H1 (cell line): ENCODE measurements at regions not wholly inside any gene's neighbourhood (a gene's known extent, or its start where the extent isn't known, plus 50 kb on each side); places are given as distances from the start of the nearest gene placed in this dataset.

ENCODE experiments used
- CTCF ChIA-PET: fragments of 300-600 bp; sonication (Branson Sonifier 250); formaldehyde crosslinking; loops from one replicate; lab custom pipeline; 2021; ENCODE audit not compliant: partially characterized antibody; lab: Charles Lee
- POLR2A ChIA-PET: fragments of 300-600 bp; sonication (Branson Sonifier 250); formaldehyde crosslinking; loops from one replicate; lab custom pipeline; 2021; ENCODE audit warnings: inconsistent platforms; ENCODE audit not compliant: partially characterized antibody; lab: Charles Lee
- DNase-seq, 2 experiments: peaks; one replicate each; pipeline versions ENCODE4 v3.0.0 to v3.0.0-alpha.2; 2010 to 2022; ENCODE audit warnings: low spot score in 2 of 2, low read depth in 1 of 2, mixed read lengths in 1 of 2
- FAIRE-seq: peaks from 2 replicates; lab custom pipeline; 2011; peaks lifted over from hg19 to GRCh38; lab: Jason Lieb, UNC
- H2AFZ ChIP-seq: 2 replicates; pipeline ENCODE4 v1.8.1; 2012; ENCODE audit warnings: low read length, inconsistent platforms
- H2AK5ac ChIP-seq: 2 replicates; pipeline ENCODE4 v1.6.1; 2013; ENCODE audit warnings: low read depth, low read length
- H2BK120ac ChIP-seq: replicated peaks from 2 replicates; pipeline ENCODE3; 2013; ENCODE audit warnings: low read depth, low read length, inconsistent platforms
- H2BK12ac ChIP-seq: 2 replicates; pipeline ENCODE4 v1.6.1; 2013; ENCODE audit warnings: low read depth, low read length
- H2BK15ac ChIP-seq: 2 replicates; pipeline ENCODE4 v1.6.1; 2013; ENCODE audit warnings: low read length
- H2BK20ac ChIP-seq: 2 replicates; pipeline ENCODE4 v1.6.1; 2013; ENCODE audit warnings: low read length
- H2BK5ac ChIP-seq: 2 replicates; pipeline ENCODE4 v1.6.1; 2013; ENCODE audit warnings: low read depth, low read length
- H3K14ac ChIP-seq: 2 replicates; pipeline ENCODE4 v1.6.1; 2013; ENCODE audit warnings: inconsistent platforms; ENCODE audit not compliant: insufficient read length
- H3K18ac ChIP-seq: 2 replicates; pipeline ENCODE4 v1.6.1; 2013; ENCODE audit warnings: low read length; ENCODE audit errors: extremely low read depth
- H3K23ac ChIP-seq: 2 replicates; pipeline ENCODE4 v1.6.1; 2013; ENCODE audit warnings: inconsistent platforms; ENCODE audit not compliant: insufficient read length
- H3K23me2 ChIP-seq: 2 replicates; pipeline ENCODE4 v1.6.1; 2013; ENCODE audit warnings: low read depth, low read length
- H3K27ac ChIP-seq: 2 replicates; pipeline ENCODE4 v1.6.1; 2011; ENCODE audit warnings: low read depth, low read length, inconsistent platforms
- H3K27me3 ChIP-seq, 4 experiments: replicated peaks in 1 of 4; 1 replicate in 1 of 4; 2 replicates in 3 of 4; pipeline versions ENCODE4 v1.6.1 to v1.8.1; 2011 to 2013; ENCODE audit warnings: low read length in 3 of 4, mild to moderate bottlenecking in 3 of 4, inconsistent platforms in 2 of 4, mixed read lengths in 2 of 4, moderate library complexity in 1 of 4; ENCODE audit not compliant: control insufficient read depth in 3 of 4, insufficient read depth in 3 of 4; ENCODE audit errors: extremely low read depth in 1 of 4
- H3K36me3 ChIP-seq, 4 experiments: 2 replicates each; pipeline versions ENCODE4 v1.6.1 to v1.8.1; 2011 to 2013; ENCODE audit warnings: mild to moderate bottlenecking in 4 of 4, low read length in 3 of 4, moderate library complexity in 2 of 4, control low read depth in 1 of 4, inconsistent platforms in 1 of 4; ENCODE audit not compliant: insufficient read depth in 4 of 4, control insufficient read depth in 2 of 4
- H3K4ac ChIP-seq: replicated peaks from 2 replicates; pipeline ENCODE3; 2013; ENCODE audit warnings: low read length, low read depth, mixed read lengths, inconsistent platforms; ENCODE audit not compliant: insufficient read length
- H3K4me1 ChIP-seq, 4 experiments: replicated peaks in 1 of 4; 1 replicate in 1 of 4; 2 replicates in 3 of 4; pipeline versions ENCODE4 v1.6.1 to v1.8.1; 2011 to 2013; ENCODE audit warnings: low read length in 3 of 4, inconsistent platforms in 2 of 4, mixed read lengths in 1 of 4; ENCODE audit not compliant: insufficient read depth in 4 of 4, control insufficient read depth in 3 of 4
- H3K4me2 ChIP-seq, 2 experiments: 2 replicates each; pipeline versions ENCODE4 v1.6.1 to v1.8.1; 2011 to 2013; ENCODE audit warnings: low read depth in 2 of 2, low read length in 2 of 2, control low read depth in 1 of 2, inconsistent platforms in 1 of 2, mild to moderate bottlenecking in 1 of 2; ENCODE audit not compliant: insufficient read depth in 1 of 2
- H3K4me3 ChIP-seq, 4 experiments: fragments of 200-600, 300-600 bp in 1 of 4; sonication (generic), shearing (Covaris generic), sonication (Bioruptor Twin) in 1 of 4; 2 replicates each; pipeline versions ENCODE4 v1.5.1 to v1.8.1; 2011 to 2016; ENCODE audit warnings: low read length in 4 of 4, low read depth in 3 of 4, control low read depth in 2 of 4, inconsistent platforms in 2 of 4, mild to moderate bottlenecking in 2 of 4, mixed read lengths in 1 of 4, moderate library complexity in 1 of 4; ENCODE audit not compliant: insufficient read depth in 2 of 4; ENCODE audit errors: extremely low read depth in 1 of 4
- H3K56ac ChIP-seq: replicated peaks from 2 replicates; pipeline ENCODE3; 2013; ENCODE audit warnings: low read depth, mild to moderate bottlenecking, mixed read lengths, low read length, inconsistent platforms; ENCODE audit not compliant: insufficient read length
- H3K79me1 ChIP-seq: 2 replicates; pipeline ENCODE4 v1.6.1; 2013; ENCODE audit warnings: low read depth, low read length, control low read depth
- H3K79me2 ChIP-seq, 2 experiments: 2 replicates each; pipeline versions ENCODE4 v1.6.1 to v1.8.1; 2012 to 2013; ENCODE audit warnings: low read length in 2 of 2, mild to moderate bottlenecking in 2 of 2, inconsistent platforms in 1 of 2; ENCODE audit not compliant: insufficient read depth in 2 of 2, control insufficient read depth in 1 of 2
- H3K9ac ChIP-seq, 4 experiments: replicated peaks in 1 of 4; 1 replicate in 1 of 4; 2 replicates in 3 of 4; pipeline versions ENCODE4 v1.6.1 to v1.8.1; 2011 to 2013; ENCODE audit warnings: low read depth in 3 of 4, low read length in 3 of 4, control low read depth in 2 of 4, mild to moderate bottlenecking in 2 of 4, moderate library complexity in 2 of 4, inconsistent platforms in 1 of 4; ENCODE audit errors: extremely low read depth in 1 of 4
- H3K9me3 ChIP-seq, 2 experiments: 2 replicates each; pipeline versions ENCODE4 v1.6.1 to v1.8.1; 2012 to 2013; ENCODE audit warnings: mild to moderate bottlenecking in 2 of 2, moderate library complexity in 2 of 2, control low read depth in 1 of 2, inconsistent platforms in 1 of 2, low read depth in 1 of 2, low read length in 1 of 2, mixed read lengths in 1 of 2; ENCODE audit not compliant: insufficient read depth in 2 of 2
- H4K20me1 ChIP-seq, 2 experiments: replicated peaks in 1 of 2; 2 replicates each; pipeline versions ENCODE3 to v1.8.1; 2011 to 2013; ENCODE audit warnings: inconsistent platforms in 2 of 2, low read length in 2 of 2, mild to moderate bottlenecking in 1 of 2; ENCODE audit not compliant: insufficient read depth in 2 of 2, control insufficient read depth in 1 of 2
- H4K5ac ChIP-seq: 2 replicates; pipeline ENCODE4 v1.6.1; 2013; ENCODE audit warnings: low read length, low read depth, mixed read lengths, inconsistent platforms; ENCODE audit not compliant: insufficient read length
- H4K8ac ChIP-seq: 2 replicates; pipeline ENCODE4 v1.8.0; 2013; ENCODE audit warnings: mild to moderate bottlenecking, moderate library complexity, low read length, inconsistent platforms; ENCODE audit not compliant: insufficient read depth; ENCODE audit errors: extremely low read depth
- H4K91ac ChIP-seq: replicated peaks from 2 replicates; pipeline ENCODE3; 2013; ENCODE audit warnings: low read length, mixed read lengths, inconsistent platforms; ENCODE audit not compliant: insufficient read length
- CHD2 ChIP-seq: IDR thresholded peaks from 2 replicates; pipeline ENCODE4 v1.6.1; 2012; ENCODE audit warnings: low read length, improper control_type of control experiment
- CTCF ChIP-seq, 3 experiments: IDR thresholded peaks; 1 replicate in 2 of 3; 2 replicates in 1 of 3; pipeline versions ENCODE4 v1.5.1 to v1.6.1; 2011; ENCODE audit warnings: low read length in 3 of 3, mild to moderate bottlenecking in 3 of 3, inconsistent platforms in 2 of 3, low read depth in 1 of 3, moderate library complexity in 1 of 3; ENCODE audit not compliant: insufficient read depth in 1 of 3; ENCODE audit errors: control extremely low read depth in 1 of 3
- HDAC6 ChIP-seq: IDR thresholded peaks from one replicate; pipeline ENCODE4 v1.7.1; 2012; ENCODE audit warnings: low read depth, mild to moderate bottlenecking, inconsistent platforms, low read length, moderate library complexity
- KDM5A ChIP-seq: fragments of 200-600 bp; IDR thresholded peaks from 2 replicates; pipeline ENCODE4 v1.7.1; 2012; ENCODE audit warnings: mild to moderate bottlenecking, low read length, inconsistent platforms, mixed read lengths
- POLR2AphosphoS5 ChIP-seq: IDR thresholded peaks from 2 replicates; pipeline ENCODE4 v1.6.1; 2011; ENCODE audit warnings: low read depth, low read length
- WGBS, 2 experiments: shearing (Covaris generic) in 1 of 2; methylation state at CpG; one replicate each; pipeline versions ENCODE4 v1.1.6 to v1.1.7; 2013 to 2015; ENCODE audit warnings: low lambda C conversion rate in 2 of 2, mixed read lengths in 2 of 2, inconsistent platforms in 1 of 2, low coverage in 1 of 2, missing lambda C conversion rate in 1 of 2; ENCODE audit not compliant: insufficient replicate concordance in 2 of 2, insufficient coverage in 1 of 2, insufficient read length in 1 of 2; ENCODE audit errors: extremely low coverage in 1 of 2, missing lambda C conversion rate in 1 of 2; 5-methylcytosine and 5-hydroxymethylcytosine counted together

- Histone ChIP-seq H2BK120ac (no peak overlapping the region), H2BK20ac (no peak overlapping the region), H2AFZ (no peak overlapping the region), H3K18ac (no peak overlapping the region; the same call in 1 of the 2 replicates), H3K23ac (no peak overlapping the region), H3K4me2 (no peak overlapping the region; a peak in 1 of 4 replicates), H4K5ac (no peak overlapping the region), H3K36me3 (peaks cover 0 to 3% (median 0%) of the 10 kb centered on the region in 4 experiments; a peak in 1 of 8 replicates), H3K4me3 (no peak overlapping the region), H3K4me1 (no peaks in the 10 kb centered on the region), H3K9me3 (peaks cover 3 to 14% of the 10 kb centered on the region in 2 experiments; a peak in 3 of 4 replicates), H4K91ac (no peak overlapping the region), H2AK5ac (no peak overlapping the region), H2BK15ac (no peak overlapping the region), H4K8ac (no peak overlapping the region), H3K56ac (no peak overlapping the region), H2BK12ac (no peak overlapping the region), H3K27me3 (no peaks in the 10 kb centered on the region), H3K14ac (no peak overlapping the region), H2BK5ac (no peak overlapping the region), H3K79me2 (no peaks in the 10 kb centered on the region), H3K4ac (no peak overlapping the region), H3K27ac (no peak overlapping the region), H3K79me1 (no peaks in the 10 kb centered on the region), H4K20me1 (no peaks in the 10 kb centered on the region), H3K9ac (no peak overlapping the region), H3K23me2 (no peaks in the 10 kb centered on the region)
- ChIA-PET POLR2A (no interaction called here), CTCF (no interaction called here)
- no peak for TF ChIP-seq CTCF (IDR thresholded peaks at IDR 0.05; ENCODE audit: control extremely low read depth in 1 of 3, insufficient read depth in 1 of 3, low read depth in 1 of 3, low read length in 3 of 3)
- no peak for TF ChIP-seq KDM5A
- TF ChIP-seq POLR2AphosphoS5, result no peak
- no peak for TF ChIP-seq CHD2
- no peak for TF ChIP-seq HDAC6
- 83% methylated on average over 5 of the region's 5 CpGs; no CpG with 5 or more reads in 1 of the 2 experiments for WGBS, 2 experiments
- no peak for DNase-seq
- no peak for FAIRE-seq
Measured at GRCh38 chr6:169014211-169015197, 239.1 kb downstream of the THBS2 start.
